RPMI8226 (cell line): ENCODE measurements at regions not wholly inside any gene's neighbourhood (a gene's known extent, or its start where the extent isn't known, plus 50 kb on each side); places are given as distances from the start of the nearest gene placed in this dataset.
"Not testable (repeated sequence)": the region's sequence is repeated elsewhere in the genome, so short reads cannot be mapped to it uniquely, and the experiment has no call there.

Experiments used
- DNase-seq: peaks from one replicate; pipeline ENCODE4 v3.0.0-alpha.2; 2015

DNA sequence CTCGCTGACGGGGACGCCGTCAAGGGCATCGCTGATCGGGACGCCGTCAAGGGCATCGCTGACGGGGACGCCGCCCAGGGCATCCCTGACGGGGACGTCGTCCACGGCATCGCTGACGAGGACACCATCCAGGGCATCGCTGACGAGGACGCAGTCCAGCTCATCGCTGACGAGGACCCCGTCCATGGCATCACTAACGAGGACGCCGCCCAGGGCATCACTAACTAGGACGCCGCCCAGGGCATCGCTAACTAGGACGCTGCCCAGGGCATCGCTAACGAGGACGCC lies 945.2 kb downstream of the TUBA3C start:
- no peak for DNase-seq

GRCh38 chr13:18235756-18236527 lies 945.7 kb downstream of the TUBA3C start:
- no peak for DNase-seq

GRCh38 chr13:18235172-18235571 lies 946.5 kb downstream of the TUBA3C start:
- no peak for DNase-seq

GRCh38 chr13:18234451-18234850 lies 947.2 kb downstream of the TUBA3C start:
- not testable (repeated sequence) for DNase-seq

GRCh38 chr13:18233783-18234299 lies 947.8 kb downstream of the TUBA3C start:
- no peak for DNase-seq

DNA sequence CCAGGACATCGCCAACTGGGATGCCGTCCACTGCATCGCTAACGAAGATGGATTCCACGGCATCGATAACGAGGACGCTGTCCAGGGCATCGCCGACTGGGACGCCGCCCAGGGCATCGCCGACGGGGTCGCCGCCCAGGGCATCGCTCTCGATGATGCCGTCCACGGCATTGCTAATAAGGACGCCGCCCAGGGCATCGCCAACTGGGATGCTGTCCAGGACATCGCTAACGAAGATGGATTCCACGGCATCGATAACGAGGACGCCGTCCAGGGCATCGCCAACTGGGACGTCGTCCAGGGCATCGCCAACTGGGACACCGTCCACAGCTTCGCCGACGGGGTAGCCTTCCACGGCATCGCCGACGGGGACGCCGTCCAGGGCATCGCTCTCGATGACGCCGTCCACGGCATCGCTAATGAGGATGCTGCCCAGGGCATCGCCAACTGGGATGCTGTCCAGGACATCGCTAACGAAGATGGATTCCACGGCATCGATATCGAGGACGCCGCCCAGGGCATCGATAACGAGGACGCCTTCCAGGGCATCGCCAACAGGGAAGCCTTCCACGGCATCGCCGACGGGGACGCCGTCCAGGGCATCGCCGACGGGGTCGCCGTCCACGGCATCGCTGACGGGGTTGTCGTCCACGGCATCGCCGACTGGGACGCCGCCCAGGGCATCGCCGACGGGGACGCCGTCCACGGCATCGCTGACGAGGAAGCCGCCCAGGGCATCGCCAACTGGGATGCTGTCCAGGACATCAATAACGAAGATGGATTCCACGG lies 948.4 kb downstream of the TUBA3C start:
- DNase-seq = no peak

GRCh38 chr13:18232298-18232993 lies 949.2 kb downstream of the TUBA3C start:
- DNase-seq = no peak

DNA sequence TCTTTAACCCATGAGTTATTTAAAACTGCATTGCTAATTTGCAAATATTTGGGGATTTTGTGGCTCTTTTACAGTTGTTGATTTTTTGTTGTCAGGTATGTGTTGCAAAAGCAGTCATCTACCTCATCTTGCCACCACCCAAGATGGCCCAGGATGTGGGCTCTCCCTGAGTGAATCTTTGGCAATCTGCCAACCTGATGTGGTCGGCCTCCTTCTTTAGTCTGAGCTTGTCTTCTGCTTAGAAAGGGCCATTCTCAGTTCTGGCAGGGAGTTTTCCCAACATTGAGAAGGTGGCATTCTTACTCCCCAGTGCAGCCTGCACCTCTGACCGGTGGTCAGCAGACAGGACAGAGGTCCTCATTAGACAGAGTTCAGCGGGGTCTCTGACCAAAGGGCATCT lies 957.2 kb downstream of the TUBA3C start:
- DNase-seq = peak; percentile 22

DNA sequence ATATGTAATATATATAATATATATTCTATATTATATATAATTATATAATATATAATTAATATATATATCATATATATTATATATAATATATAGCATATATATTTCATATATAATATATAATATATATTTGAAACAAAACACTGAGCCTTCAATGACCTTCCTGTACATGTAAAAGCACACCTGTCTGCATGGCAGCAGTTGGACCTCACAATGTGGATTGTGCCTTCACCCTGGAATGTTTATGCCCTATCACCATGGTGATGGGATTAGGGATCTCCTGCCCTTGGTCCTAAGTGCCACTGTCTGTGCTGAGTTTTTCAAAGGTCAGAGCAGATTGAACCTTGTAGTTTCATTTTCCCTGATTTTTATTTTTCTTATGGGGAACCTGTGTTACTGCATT lies 966.9 kb downstream of the TUBA3C start:
- not testable (repeated sequence) for DNase-seq

- not testable (repeated sequence) for DNase-seq
These were observed 968.1 kb downstream of the TUBA3C start for GRCh38 chr13:18213511-18213910.

DNA sequence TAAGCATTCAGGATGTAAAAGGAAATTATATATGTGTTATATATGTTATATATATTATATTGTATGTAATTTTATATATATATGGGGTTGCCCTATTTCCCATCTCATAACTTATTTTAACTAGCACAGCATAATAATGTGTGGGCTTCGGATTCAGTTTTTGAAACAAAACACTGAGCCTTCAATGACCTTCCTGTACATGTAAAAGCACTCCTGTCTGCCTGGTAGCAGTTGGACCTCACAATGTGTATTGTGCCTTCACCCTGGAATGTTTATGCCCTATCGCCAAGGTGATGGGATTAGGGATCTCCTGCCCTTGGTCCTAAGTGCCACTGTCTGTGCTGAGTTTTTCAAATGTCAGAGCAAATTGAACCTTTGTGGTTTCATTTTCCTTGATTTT lies 968.8 kb downstream of the TUBA3C start:
- DNase-seq = peak; percentile 3

DNA sequence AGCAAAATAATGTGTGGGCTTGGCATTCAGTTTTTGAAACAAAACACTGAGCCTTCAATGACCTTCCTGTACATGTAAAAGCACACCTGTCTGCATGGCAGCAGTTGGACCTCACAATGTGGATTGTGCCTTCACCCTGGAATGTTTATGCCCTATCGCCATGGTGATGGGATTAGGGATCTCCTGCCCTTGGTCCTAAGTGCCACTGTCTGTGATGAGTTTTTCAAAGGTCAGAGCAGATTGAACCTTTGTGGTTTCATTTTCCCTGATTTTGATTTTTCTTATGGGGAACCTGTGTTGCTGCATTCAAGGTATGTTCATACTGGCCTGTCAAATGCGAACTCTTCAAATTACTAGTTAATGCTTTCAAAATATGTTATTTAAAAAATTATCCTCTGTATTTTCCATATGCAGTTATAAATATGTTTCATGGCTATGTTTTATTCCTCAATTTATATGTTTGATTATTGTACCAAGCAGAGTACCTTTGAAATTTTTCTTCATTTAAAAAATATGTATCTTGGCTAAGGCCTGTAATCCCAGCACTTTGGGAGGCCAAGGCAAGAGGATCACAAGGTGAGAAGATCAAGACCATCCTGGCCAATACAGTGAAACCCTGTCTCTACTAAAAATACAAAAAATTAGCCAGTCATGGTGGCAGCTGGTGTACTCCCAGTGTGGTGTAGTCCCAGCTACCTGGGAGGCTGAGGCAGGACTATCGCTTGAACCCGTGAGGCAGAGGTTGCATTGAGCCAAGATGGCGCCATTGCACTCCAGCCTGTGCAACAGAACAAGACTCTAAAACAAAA lies 969.7 kb downstream of the TUBA3C start:
- peak; percentile 4 for DNase-seq

- not testable (repeated sequence) for DNase-seq
These were observed 976.9 kb downstream of the TUBA3C start for GRCh38 chr13:18204614-18205178.

DNA sequence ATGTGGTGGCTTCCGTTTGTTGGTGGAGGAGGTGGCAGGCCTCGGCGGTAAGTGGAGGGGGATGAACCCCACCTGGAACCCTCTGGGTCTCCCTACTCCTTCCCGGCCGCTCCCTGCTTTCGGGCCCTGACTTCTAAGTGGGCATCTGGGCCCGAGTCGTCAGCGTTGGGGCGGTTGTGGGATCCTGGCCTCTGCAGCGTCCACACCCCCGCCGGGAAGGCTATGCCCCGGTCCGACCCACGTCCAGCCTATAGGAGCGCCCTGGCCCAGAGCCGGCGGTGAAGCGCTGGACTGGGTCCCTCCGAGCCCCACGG lies 986.3 kb downstream of the TUBA3C start:
- DNase-seq = not testable (repeated sequence)

DNA sequence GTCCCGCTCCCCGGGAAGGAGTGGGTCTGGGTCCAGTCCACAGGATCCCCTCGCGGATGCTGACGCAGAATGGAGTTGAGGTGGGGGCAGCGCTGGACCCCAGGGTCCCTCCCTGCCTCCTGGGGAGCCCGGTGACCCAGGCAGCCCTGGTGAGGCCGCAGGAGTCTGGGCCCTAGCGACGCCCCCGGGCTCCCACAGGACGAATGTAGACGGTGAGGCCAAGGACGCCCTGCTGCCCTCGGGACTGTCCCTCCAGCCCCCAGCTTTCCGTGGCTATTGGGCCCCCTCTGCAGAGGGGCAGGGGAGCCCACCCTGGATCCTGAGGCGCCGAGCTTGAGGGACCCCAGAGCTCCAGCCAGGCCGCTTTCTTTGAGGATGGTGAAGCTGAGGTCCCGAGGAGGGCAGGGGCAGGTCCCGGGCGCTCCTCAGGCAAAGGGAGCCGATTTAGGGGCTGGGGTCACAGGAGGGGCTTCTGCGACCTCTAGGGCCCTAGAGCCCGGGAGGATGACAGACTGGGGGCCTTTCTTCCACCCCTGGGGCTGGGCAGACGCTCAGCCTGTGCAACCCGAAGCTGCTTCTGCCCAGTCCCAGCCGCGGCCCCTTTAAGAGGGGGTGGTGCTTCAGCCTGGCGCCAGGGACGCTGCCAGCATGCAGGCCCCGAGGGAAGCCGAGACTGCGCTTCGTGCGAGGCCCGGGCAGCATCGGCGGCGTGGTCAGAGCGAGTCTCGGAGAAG lies 986.8 kb downstream of the TUBA3C start:
- DNase-seq = not testable (repeated sequence)

GRCh38 chr13:18194104-18194503 lies 987.5 kb downstream of the TUBA3C start:
- DNase-seq = peak; percentile 38
